Stimulated activated CD8-positive, alpha-beta memory T cell treated with anti-CD3 and anti-CD28 coated beads, Interleukin-12 subunit alpha, Interleukin-12 subunit beta, amount 100 ng/mL, for 1 hour (primary cell): ENCODE measurements at regions not wholly inside any gene's neighbourhood (a gene's known extent, or its start where the extent isn't known, plus 50 kb on each side); places are given as distances from the start of the nearest gene placed in this dataset.

Experiments
- DNase-seq: peaks from one replicate; pipeline ENCODE4 v3.0.0-alpha.2; 2020; ENCODE audit warnings: low read depth

DNA sequence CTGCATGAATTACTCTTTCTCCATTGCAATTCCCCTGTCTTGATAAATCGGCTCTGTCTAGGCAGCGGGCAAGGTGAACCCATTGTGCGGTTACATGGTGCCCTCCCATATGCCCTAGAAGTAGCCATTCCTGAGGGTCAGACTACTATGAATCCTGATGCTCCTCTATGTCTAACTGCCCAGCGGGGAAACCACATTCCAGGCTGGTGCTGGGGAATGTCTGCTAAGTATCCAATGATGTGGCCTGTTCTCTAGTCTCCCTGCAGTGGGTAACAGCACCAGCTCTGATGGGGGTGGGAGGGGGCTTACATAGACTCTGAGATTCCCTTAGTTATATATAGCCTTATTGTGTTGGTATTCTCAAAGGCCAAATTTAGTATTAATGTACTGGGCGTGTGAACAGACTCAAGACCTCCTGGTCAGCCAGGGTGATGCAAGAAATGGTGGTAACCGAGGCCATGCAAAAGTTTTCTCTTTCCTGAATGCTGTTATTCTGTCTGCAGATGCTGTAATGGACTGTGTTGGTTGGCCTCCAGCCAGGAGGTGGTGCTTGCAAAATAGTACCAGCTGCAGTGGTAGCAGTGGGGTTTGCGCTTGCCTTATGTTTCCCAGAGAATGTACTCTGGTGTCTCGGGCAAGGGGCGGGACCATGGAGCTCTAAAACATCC, 564.8 kb upstream of the SLITRK1 start:
- DNase-seq, result no peak

DNA sequence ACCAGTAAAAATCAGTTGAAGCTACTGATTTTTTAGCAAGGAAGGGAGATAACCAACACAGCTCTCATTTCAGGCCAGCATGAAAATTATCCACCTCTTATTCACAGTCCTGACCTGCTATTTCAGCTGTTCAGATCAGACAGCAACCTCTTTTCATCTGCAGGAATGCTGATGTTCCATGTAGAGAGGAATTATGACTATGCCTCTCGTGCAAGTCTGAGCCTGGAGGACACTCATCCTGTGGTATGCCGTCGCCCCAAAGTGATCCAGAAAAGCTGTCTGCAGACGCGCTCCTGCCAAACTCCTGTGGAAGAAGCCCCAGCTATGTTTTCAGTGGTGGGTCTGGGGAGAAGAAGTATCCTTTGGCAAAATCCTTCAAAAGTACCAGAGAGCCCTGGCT, 563.5 kb upstream of the SLITRK1 start:
- no peak for DNase-seq

DNA sequence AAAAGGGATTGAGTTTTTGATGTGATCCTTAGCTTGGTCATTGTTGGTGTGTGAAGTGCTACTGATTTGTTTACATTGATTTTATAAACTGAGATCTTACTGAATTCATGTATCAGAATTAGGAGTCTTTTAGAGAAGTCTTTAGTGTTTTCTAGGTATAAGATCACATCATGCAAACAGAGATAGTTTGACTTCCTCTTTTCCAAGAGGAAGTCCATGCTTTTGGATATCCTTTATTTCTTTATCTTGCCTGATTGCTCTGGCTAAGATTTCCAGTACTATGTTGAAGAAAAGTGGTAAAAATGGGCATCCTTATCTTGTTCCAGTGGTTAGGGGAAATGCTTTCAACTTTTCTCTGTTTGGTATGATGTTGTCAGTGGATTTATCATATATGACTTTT, 561.2 kb upstream of the SLITRK1 start:
- DNase-seq, result no peak

DNA sequence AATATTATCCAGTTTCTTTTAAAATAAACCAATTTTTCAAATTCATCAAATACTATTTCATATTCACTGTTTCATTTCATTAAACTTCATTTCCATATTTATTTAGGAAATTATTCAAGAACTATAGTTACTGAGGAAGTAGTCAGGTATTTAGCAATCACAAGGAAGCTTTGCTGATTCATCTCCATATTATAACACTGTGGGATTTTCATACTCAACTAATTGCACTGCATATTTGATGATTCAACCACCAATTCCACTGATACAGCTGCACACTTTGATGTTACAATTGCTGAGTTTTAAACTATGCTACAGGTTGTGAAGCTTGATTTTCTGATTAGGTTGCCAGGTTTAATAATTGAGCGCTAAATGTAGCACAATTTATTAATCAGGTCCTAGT, 556.8 kb upstream of the SLITRK1 start:
- DNase-seq, result no peak

DNA sequence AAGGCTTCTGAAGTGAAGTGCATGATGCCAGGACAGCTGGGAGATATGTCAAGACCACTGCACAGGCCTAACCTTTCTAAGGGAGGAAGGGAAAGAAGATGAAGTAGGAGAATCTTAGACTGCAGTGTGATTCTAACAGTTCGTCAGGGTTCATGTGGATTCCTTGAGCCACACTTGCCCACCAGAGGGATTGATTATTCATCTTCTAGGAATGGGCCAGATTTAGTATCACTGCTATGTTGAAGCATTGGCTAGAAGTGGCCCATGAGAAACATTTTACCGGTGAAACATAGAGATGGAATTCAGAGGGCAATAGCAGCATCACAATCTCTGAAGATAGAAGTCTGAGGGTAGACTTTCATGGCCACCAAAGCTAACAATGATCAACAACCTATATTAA, 550.8 kb upstream of the SLITRK1 start:
- DNase-seq, result no peak

DNA sequence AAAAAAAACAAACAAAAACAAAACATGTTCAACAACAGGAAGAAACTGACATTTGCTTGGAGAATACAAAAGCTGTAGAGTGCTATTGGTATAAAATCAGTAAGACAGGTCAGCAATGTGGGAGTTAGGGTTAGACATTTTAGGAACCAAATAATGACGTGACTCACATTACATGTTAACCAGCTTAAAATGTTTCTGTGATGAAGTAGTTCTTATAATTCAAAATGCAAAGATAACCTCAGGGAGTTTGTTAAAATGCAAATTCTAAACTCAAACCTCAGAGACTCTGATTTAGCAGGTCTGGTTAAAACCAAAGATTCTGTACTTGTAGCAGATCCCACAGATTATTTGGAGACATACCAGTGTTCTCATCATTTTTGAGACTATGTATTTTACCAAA, 549.4 kb upstream of the SLITRK1 start:
- DNase-seq, result no peak

DNA sequence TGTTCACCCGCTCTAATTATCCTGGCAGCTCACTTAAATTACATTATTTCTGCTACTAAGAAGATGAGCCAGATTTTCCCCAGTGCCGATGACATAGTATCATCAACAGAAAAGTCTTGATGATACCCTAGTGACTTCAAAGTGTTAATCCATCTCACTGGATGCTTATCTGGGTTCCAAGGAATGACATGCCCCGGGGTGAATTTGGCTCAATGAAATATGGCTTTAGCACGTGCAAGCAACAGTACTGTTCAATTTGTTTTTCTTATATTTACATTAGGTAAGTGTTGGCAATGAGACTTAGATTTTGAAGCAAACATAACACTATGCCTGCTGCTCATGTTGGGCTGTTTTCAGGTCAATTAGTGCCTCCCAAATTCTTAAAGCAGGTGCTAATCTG, 548.2 kb upstream of the SLITRK1 start:
- no peak for DNase-seq

DNA sequence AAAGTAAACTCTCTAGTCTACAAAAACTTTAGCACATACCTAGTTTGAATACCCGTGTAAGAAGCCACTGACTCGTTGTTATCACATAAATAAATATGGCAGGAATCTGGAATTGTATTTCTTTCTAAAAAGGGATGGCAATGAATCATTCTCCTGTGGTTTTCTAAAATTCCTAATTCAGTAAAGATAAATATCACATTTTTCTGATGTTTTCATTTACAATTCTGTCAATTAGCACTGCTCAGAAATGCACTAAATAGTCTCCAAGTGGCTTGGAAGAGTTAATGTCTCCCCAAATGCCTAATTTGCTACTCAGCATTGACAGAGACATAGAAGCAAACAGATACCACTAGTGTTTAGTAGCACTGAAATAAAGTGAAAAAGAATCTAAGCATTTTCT, 547.7 kb upstream of the SLITRK1 start:
- DNase-seq, result no peak

DNA sequence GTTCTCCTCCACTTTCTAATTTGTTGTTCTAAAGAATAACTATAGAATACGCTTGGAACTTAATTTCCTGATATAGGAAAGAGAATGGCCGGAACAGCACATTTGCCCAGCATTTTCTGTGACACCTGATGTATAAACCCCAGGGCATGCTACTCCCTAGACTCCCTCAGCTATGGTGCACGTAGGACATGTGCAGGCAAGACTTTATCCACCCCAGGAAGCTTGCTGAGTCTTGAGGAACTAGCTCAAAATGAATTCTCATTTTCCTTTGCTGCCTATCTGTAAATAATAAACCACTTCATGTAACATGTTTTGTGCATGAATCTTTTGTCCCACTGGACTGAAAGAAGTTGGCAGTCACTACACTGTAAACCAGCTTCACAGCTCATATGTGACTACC, 535.8 kb upstream of the SLITRK1 start:
- DNase-seq, result no peak

DNA sequence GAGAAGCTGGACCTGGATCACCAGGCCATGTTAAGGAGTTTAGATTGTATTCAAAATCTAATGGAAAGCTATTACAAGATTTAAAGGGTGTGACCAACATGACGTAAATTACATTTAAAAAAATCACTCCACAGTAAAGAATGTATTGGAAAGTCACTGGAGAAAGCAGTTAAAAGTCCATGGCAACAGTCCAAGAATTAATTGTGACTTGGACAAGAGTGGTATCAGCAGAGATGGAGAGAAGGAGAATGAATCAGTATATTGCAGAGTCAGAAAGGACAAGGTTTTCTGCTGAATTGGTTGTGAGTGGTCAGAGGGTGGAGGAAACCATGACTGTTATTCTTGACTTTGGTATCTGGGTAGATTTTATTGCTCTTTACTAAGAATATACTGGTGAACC, 535.1 kb upstream of the SLITRK1 start:
- no peak for DNase-seq

DNA sequence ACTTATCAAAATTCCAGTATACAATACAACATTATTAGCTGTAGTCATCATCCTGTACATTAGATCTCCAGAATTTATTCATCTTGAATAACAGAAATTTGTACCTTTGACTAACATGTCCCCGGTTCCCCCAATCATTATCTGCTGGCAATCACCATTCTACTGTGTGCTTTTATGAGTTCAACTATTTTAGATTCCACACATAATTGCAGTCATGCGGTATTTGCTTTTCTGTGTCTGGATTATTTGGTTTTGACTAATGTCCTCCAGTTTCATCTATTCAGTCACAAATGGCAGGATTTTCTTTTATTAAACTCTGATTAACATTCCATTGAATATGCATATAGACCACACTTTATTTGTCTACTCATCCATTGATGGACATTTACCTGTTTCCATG, 530.7 kb upstream of the SLITRK1 start:
- no peak for DNase-seq

DNA sequence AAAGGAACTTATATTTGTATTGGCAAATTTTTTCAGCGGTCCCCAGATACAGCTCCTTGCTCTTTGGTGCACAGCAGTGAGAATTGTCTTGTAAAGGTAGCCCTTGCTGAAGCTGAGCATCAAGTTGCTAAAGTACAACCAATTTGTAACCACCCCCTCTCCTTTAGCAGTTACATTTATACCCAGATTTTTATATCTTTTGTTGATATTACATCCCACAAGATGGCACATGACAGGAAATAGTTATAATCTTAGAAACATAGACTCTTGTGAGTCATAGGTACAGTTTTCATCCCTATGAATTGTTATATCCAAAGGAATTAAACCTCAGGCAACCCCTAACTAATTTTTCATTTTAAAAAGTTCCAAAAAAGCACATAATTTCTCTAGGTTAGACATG, 523.0 kb upstream of the SLITRK1 start:
- DNase-seq, result no peak

DNA sequence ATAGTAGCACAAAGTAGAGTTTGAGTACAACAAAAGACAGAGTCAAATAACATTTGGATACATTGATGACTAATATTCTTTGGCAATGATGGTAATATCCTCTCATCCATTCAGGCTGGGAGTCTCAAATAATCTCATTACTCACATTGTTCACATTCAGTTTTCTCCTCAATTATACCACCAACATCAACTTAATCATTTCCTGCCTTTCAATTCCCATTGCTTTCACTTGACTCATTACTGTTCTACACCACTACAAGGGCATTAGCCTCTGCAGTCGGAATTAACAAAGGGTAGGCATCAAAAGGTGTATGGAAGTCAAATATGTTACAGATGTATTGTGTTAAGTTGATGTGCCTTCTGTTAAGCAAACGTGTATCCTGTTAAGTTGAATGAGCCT, 518.4 kb upstream of the SLITRK1 start:
- DNase-seq, result no peak

DNA sequence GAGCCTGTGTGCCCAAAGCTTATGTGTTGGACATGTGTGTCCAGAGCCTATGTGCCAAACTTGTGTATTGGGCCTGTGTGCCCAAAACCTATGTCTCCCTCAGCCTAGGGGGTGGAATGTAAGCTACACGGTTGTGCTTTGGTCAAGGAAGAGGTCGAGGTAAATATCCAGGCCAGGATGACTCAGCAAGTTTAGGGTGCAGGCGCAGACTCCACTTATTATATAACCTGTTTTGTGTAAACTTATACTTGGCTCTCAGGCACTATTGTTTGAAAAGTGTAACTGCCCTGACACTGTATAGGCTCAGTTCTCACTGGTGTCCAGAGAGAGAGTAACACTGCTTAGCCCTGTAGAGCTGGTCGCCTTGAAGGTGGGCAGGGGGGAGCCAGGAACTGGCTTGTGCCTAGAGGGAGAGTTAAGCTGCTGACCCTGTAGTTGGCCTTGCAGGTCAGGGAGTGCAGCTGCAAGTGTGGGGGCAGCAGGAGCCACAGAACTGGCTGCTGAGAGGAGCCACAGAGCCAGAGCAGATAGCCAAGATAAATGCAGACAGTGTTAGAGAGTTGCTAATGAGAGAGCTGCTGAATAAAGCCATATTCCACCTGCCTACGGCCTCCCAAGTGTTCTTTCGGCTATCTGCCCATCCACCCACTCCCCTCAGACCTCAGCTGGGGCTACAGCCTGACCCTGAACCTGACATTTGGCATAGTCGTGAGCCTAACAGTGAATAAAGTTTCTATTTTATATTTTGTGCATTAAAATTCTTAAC, 517.2 kb upstream of the SLITRK1 start:
- no peak for DNase-seq

DNA sequence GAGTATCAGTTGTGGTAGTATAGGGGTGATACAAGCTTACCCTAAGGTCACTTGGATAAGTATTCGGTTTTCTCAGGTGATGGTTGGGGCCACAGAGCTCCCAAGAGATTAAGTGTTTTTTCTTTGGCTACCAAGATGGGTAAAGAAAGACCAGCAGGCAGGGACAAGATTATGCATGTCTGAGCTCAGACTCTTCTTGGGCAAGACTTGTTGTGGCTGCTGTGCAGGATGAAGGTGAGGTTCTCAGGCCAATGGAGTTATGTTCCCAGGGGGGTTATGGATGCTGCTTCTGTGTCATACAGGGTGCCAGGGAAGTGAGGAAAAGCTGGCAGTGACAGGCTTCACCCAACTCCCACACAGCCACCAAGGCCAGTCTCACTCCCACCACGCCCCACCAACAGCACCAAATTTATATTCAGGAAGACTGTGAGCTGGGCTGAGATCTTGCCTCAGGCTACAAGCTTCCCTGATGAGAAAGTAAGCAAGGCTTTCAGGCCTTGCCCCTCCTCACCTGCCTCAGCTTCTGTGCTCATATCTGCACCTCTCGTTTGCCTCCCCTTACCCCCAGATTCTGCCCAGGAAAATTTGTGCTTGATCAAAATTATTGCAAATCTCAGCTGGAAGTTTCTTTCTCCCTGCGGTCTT, 511.8 kb upstream of the SLITRK1 start:
- DNase-seq, result no peak

DNA sequence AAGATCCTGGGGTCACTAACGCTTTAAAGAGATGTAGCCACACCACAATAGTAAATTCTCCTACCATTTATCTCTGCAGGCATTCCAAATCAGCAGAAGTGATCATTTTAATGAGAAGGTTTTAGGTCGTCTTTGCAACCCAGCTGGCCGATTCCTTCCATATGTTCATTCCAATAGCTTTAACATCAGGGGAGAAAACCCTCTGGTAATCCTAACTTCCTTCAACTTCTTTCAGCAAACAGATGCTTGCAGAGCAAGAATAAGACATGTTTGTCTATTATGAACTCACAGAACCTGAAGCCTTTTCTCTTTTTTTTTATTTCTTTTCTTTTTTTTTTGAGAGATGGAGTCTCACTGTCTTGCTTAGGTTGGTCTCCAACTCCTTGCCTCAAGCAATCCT, 498.6 kb upstream of the SLITRK1 start:
- DNase-seq, result no peak

DNA sequence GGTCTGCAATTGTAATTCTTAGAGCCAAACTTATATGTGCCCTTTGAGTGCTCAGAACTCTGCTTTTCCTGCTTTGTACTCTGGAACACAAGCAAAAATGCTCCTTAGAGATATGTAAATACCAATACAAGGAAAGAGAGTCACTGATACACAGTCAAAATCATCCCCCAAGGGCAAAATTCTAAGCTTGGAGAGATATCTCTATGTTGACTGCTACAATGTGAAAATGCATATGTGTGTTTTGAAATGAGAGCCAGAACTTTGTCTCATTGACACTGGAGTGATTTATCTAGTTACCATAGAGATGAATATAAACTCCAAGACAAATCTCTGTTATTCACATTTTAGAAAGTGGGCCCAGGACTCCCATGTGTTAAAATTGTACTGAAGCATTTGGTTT, 494.8 kb upstream of the SLITRK1 start:
- no peak for DNase-seq

DNA sequence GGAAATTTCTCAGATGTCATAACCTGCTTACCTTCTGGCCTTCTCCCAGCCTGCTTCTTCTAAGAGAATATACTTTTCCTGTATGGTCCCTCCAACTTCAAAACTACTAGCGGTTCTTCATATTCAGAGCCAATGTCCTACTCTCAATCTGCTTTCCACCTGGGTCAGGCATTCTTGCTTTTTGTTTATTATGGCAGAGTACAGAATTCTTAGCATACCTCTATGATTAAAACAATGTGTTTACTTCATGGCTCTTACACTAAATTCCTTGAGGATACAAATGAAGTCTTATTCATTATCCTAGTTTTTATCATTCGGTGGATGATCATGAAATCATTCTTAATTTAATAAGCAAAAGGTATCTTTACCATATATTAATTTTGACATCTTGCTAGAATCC, 484.2 kb upstream of the SLITRK1 start:
- DNase-seq, result no peak

DNA sequence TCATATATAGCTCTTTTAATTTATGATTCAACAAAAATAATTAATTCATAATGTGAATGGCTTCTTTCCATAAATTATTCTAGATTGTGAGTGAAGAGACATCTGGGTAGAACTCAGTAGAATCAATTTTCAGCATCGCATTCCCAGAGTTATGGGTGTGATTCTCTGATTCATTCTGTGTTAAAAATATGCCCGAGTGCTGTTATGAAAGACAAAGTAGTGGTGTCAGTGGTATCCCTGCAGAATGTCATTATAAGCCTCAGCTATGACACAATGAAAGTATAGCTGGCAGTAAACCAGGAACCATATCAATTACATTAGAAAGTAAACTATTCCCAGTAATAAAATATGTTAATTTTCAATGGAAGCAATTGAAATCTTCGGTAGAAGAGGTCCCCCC, 480.5 kb upstream of the SLITRK1 start:
- no peak for DNase-seq

DNA sequence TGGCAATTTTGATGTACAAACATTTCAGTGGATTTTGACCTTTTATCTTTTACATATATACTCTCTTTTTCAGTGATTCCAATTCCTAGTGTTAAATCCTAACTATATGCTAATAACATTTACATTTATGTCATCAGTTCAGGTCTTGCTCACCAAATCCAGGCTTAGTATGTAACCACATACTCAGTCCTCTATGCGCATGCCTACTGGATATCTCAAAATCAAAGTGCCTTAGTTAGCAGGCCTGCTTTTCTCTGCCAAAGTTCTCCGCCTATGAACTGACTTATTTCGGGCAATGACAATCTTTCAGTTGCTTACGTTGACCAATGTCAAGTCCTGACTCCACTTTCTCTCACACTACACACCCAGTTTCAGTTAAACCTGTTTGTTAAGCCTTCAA, 478.5 kb upstream of the SLITRK1 start:
- no peak for DNase-seq

DNA sequence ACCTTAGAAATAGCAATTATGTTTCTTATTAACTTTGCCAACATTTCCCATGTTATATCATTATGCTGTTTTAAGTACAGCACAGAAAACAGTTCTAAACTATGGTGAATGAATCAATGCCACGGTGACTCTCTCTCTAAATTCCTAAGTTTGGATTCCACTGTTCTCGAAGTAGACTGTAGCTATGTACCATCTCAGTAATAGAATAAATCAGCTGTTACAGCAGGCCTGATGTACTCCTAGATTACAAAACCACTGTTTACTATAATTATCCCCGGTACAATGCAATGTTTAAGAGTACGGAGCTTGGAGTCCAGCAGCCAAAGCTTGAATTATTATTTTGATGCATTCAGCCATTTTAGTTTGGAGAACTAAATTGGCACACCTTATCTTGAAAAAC, 476.3 kb upstream of the SLITRK1 start:
- no peak for DNase-seq

DNA sequence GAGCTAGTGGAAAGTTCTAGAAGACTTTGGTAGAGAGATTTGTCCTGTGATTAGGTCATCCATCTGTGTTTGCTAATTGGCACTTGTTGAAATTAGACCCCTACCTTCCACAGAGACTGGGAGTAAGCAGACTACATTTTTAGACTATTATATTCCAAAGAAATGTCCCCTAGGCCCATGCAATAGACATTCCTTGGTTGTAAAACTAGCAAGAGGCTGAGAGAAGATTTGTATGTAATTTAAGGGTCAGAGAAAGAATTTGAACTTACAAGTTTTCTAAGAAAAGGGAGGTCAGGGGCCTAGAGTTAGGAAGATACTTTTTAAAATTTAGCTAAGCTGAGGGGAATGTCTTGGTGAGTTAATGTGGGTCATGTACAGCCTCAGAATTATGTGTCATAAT, 470.7 kb upstream of the SLITRK1 start:
- DNase-seq, result no peak

DNA sequence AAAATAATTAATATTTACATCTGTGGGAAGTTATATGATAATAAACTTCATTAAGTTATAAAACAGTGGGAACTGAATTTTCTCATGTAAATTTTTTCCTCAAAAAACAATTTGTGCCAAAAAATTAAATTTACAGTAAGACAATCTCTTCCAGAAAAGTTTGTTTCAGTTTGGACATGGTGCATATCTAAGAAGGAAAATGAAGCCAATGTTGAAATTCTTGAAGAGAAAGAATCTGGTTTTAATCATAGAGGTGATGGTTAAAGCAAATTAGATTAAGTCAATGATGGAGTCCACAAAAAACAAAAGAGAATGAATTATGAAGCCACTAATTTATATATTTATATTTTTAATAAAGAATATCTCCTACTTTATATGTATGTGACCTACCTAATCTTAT, 457.2 kb upstream of the SLITRK1 start:
- DNase-seq, result no peak

DNA sequence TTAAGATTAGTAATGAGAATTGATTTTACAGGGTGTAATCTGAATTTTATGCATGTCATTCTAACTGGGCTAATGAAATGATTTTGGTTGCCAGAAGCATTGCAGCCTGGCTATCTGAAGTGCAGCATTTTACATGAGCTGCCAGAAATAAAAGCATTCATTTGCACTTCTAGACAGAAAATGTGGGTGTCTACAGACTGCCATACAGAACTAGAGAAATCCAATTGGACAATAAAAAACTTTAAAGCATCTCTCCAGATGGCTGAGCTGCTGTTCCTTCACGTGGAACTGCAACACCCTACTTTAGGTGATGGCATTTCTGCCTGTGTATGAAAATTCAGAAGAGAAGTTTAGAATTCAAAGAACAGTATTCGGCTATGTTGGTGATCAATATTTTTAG, 450.1 kb upstream of the SLITRK1 start:
- DNase-seq, result no peak
